ENCODE measurements at regions not wholly inside any gene's neighbourhood (a gene's known extent, or its start where the extent isn't known, plus 50 kb on each side); places are given as distances from the start of the nearest gene placed in this dataset.

GRCh38 chr13:22118158-22118557, 447.3 kb downstream of the FGF9 start:
- H2BK120ac ChIP-seq (ENCODE audit: low read depth, low read length): no peak overlapping the region
- WGBS (ENCODE audit: extremely low coverage, insufficient coverage, low lambda C conversion rate): no CpG with 5 or more reads among the region's 3 CpGs
- H2AK5ac ChIP-seq (ENCODE audit: low read length): no peak overlapping the region
- no peak overlapping the region for H3K23ac ChIP-seq (ENCODE audit: low read length)
- no peak overlapping the region for H3K4ac ChIP-seq (ENCODE audit: low read depth, low read length)
- H3K4me2 ChIP-seq (ENCODE audit: low read length): no peak overlapping the region
- H3K27me3 ChIP-seq (ENCODE audit: insufficient read depth, low read length, poor library complexity): no peaks in the 10 kb centered on the region
- H3K4me3 ChIP-seq (ENCODE audit: low read length): no peak overlapping the region
- no peak overlapping the region for H3K9ac ChIP-seq (ENCODE audit: low read length)
- no peaks in the 10 kb centered on the region for H3K36me3 ChIP-seq (ENCODE audit: control insufficient read depth, insufficient read depth, low read length)
- H4K8ac ChIP-seq (ENCODE audit: low read depth, low read length): no peak overlapping the region
- DNase-seq: no peak
- H3K18ac ChIP-seq (ENCODE audit: low read length): no peak overlapping the region
- H4K5ac ChIP-seq (ENCODE audit: low read length): no peak overlapping the region
- no peak overlapping the region for H2BK5ac ChIP-seq (ENCODE audit: low read length)
- H2BK15ac ChIP-seq (replicated peaks; ENCODE audit: low read depth): no peak overlapping the region
- H3K79me1 ChIP-seq (ENCODE audit: low read length): no peaks in the 10 kb centered on the region
- no peaks in the 10 kb centered on the region for H3K4me1 ChIP-seq (ENCODE audit: control insufficient read depth, low read depth, low read length)
- H3K56ac ChIP-seq (ENCODE audit: low read length): no peak overlapping the region
- H3K79me2 ChIP-seq (ENCODE audit: control insufficient read depth, insufficient read depth, low read length): no peaks in the 10 kb centered on the region
- H3K27ac ChIP-seq (ENCODE audit: low read depth, low read length): no peak overlapping the region

DNA sequence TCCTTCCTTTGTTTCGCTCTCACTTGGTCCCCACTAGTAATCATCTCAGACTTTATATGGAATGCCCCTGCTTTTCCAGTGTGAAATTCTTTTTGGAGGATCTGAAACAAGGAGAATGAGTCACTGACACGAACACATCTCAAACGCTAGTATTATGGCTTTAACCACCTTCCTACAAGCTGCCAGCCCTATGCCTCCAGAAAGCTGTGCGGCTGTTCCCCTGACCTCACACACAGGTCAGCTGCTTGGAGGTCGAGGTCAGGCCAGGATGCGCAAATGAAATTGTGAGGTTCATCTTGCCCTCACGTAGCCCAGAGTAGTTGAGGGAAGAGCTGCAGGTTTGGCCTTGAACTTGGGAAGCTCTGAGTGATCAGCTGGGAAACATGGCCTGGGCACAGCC, 449.8 kb downstream of the FGF9 start:
- Histone ChIP-seq H2BK15ac (replicated peaks; ENCODE audit: low read depth) (no peak overlapping the region), H3K56ac (ENCODE audit: low read length) (no peak overlapping the region), H2BK5ac (ENCODE audit: low read length) (no peak overlapping the region), H3K4me1 (ENCODE audit: control insufficient read depth, low read depth, low read length) (no peaks in the 10 kb centered on the region), H3K4me2 (ENCODE audit: low read length) (no peak overlapping the region), H3K18ac (ENCODE audit: low read length) (no peak overlapping the region), H4K5ac (ENCODE audit: low read length) (no peak overlapping the region), H4K8ac (ENCODE audit: low read depth, low read length) (no peak overlapping the region), H3K9ac (ENCODE audit: low read length) (no peak overlapping the region), H2AK5ac (ENCODE audit: low read length) (no peak overlapping the region), H3K27me3 (ENCODE audit: insufficient read depth, low read length, poor library complexity) (no peaks in the 10 kb centered on the region), H3K23ac (ENCODE audit: low read length) (no peak overlapping the region), H3K79me2 (ENCODE audit: control insufficient read depth, insufficient read depth, low read length) (no peaks in the 10 kb centered on the region), H3K4me3 (ENCODE audit: low read length) (no peak overlapping the region), H3K27ac (ENCODE audit: low read depth, low read length) (no peak overlapping the region), H3K36me3 (ENCODE audit: control insufficient read depth, insufficient read depth, low read length) (no peaks in the 10 kb centered on the region), H2BK120ac (ENCODE audit: low read depth, low read length) (no peak overlapping the region), H3K79me1 (ENCODE audit: low read length) (no peaks in the 10 kb centered on the region), H3K4ac (ENCODE audit: low read depth, low read length) (no peak overlapping the region)
- DNase-seq: no peak
- no CpG with 5 or more reads among the region's 7 CpGs for WGBS (ENCODE audit: extremely low coverage, insufficient coverage, low lambda C conversion rate)

- H2AK5ac ChIP-seq (ENCODE audit: low read length): no peak overlapping the region
Measured at GRCh38 chr13:22121146-22121739, 450.4 kb downstream of the FGF9 start.

GRCh38 chr13:22126433-22127021, 455.7 kb downstream of the FGF9 start:
- Histone ChIP-seq H2BK15ac (replicated peaks; ENCODE audit: low read depth) (no peak overlapping the region), H3K79me2 (ENCODE audit: control insufficient read depth, insufficient read depth, low read length) (no peaks in the 10 kb centered on the region), H3K18ac (ENCODE audit: low read length) (no peak overlapping the region), H3K4me2 (ENCODE audit: low read length) (no peak overlapping the region), H3K56ac (ENCODE audit: low read length) (no peak overlapping the region), H2BK5ac (ENCODE audit: low read length) (no peak overlapping the region), H3K36me3 (ENCODE audit: control insufficient read depth, insufficient read depth, low read length) (no peaks in the 10 kb centered on the region), H3K79me1 (ENCODE audit: low read length) (no peaks in the 10 kb centered on the region), H2BK120ac (ENCODE audit: low read depth, low read length) (no peak overlapping the region), H3K4me3 (ENCODE audit: low read length) (no peak overlapping the region), H3K23ac (ENCODE audit: low read length) (no peak overlapping the region), H2AK5ac (ENCODE audit: low read length) (no peak overlapping the region), H3K9ac (ENCODE audit: low read length) (no peak overlapping the region), H3K27ac (ENCODE audit: low read depth, low read length) (no peak overlapping the region), H3K27me3 (ENCODE audit: insufficient read depth, low read length, poor library complexity) (no peaks in the 10 kb centered on the region), H4K8ac (ENCODE audit: low read depth, low read length) (no peak overlapping the region), H3K4me1 (ENCODE audit: control insufficient read depth, low read depth, low read length) (no peaks in the 10 kb centered on the region), H3K4ac (ENCODE audit: low read depth, low read length) (no peak overlapping the region), H4K5ac (ENCODE audit: low read length) (no peak overlapping the region)
- WGBS (ENCODE audit: extremely low coverage, insufficient coverage, low lambda C conversion rate): no CpG with 5 or more reads among the region's 2 CpGs
- DNase-seq: no peak

More at GRCh38 chr13:22121146-22121739, 450.4 kb downstream of the FGF9 start:
- no peak overlapping the region for H3K4me3 ChIP-seq (ENCODE audit: low read length)
- H3K56ac ChIP-seq (ENCODE audit: low read length): no peak overlapping the region
- H4K8ac ChIP-seq (ENCODE audit: low read depth, low read length): no peak overlapping the region
- H3K9ac ChIP-seq (ENCODE audit: low read length): no peak overlapping the region
- H3K79me2 ChIP-seq (ENCODE audit: control insufficient read depth, insufficient read depth, low read length): no peaks in the 10 kb centered on the region
- H2BK120ac ChIP-seq (ENCODE audit: low read depth, low read length): no peak overlapping the region
- no peak overlapping the region for H2BK5ac ChIP-seq (ENCODE audit: low read length)
- H3K23ac ChIP-seq (ENCODE audit: low read length): no peak overlapping the region
- H3K18ac ChIP-seq (ENCODE audit: low read length): no peak overlapping the region
- H3K4ac ChIP-seq (ENCODE audit: low read depth, low read length): no peak overlapping the region
- H2BK15ac ChIP-seq (replicated peaks; ENCODE audit: low read depth): no peak overlapping the region
- no CpG with 5 or more reads among the region's 10 CpGs for WGBS (ENCODE audit: extremely low coverage, insufficient coverage, low lambda C conversion rate)
- H3K79me1 ChIP-seq (ENCODE audit: low read length): no peaks in the 10 kb centered on the region
- H3K27me3 ChIP-seq (ENCODE audit: insufficient read depth, low read length, poor library complexity): no peaks in the 10 kb centered on the region
- no peaks in the 10 kb centered on the region for H3K36me3 ChIP-seq (ENCODE audit: control insufficient read depth, insufficient read depth, low read length)
- H4K5ac ChIP-seq (ENCODE audit: low read length): no peak overlapping the region
- DNase-seq: no peak
- no peak overlapping the region for H3K27ac ChIP-seq (ENCODE audit: low read depth, low read length)
- H3K4me1 ChIP-seq (ENCODE audit: control insufficient read depth, low read depth, low read length): no peaks in the 10 kb centered on the region
- H3K4me2 ChIP-seq (ENCODE audit: low read length): no peak overlapping the region

DNA sequence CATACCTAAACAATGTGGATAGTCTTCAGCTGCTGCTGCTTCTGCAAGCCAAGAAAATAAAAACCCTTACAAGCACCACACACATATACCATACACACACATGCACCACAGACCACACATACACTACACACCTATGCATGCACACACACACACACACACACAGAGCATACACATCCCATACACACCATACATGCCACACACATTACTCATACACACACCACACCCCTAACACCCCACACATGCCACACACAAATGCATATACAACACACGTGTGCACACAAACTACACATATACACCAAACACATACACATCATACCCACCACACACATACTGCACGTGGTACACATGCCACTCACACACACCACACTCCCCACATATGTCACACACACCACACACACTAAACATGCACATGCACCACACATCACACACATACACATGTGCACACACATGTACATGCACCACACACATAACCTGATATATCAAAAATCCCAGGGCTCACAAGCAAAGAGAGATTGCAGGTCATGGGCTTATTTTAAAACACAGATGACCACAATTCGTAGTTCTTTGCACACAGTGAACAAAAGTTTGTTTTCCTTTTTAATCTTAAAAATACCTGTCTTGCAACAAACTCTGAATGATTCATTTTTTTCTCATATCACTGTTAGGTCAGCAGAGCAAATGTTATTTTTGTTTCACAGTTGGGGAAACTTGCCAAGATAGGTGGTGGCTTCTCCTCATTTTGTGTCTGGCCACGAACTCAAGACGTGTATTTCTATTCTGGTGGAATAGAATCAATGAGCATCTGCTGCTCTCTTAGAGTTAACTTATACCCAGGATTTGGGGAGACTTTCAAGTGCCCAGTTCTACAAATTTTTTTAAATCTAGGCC, 456.6 kb downstream of the FGF9 start:
- Histone ChIP-seq H2BK5ac (ENCODE audit: low read length) (no peak overlapping the region), H3K18ac (ENCODE audit: low read length) (no peak overlapping the region), H3K56ac (ENCODE audit: low read length) (no peak overlapping the region), H3K9ac (ENCODE audit: low read length) (no peak overlapping the region), H2BK15ac (replicated peaks; ENCODE audit: low read depth) (no peak overlapping the region), H3K4me2 (ENCODE audit: low read length) (no peak overlapping the region), H3K4me3 (ENCODE audit: low read length) (no peak overlapping the region), H4K8ac (ENCODE audit: low read depth, low read length) (no peak overlapping the region), H3K4ac (ENCODE audit: low read depth, low read length) (no peak overlapping the region), H2BK120ac (ENCODE audit: low read depth, low read length) (no peak overlapping the region), H3K4me1 (ENCODE audit: control insufficient read depth, low read depth, low read length) (no peaks in the 10 kb centered on the region), H3K27me3 (ENCODE audit: insufficient read depth, low read length, poor library complexity) (no peaks in the 10 kb centered on the region), H3K23ac (ENCODE audit: low read length) (no peak overlapping the region), H3K27ac (ENCODE audit: low read depth, low read length) (no peak overlapping the region), H3K36me3 (ENCODE audit: control insufficient read depth, insufficient read depth, low read length) (no peaks in the 10 kb centered on the region), H3K79me2 (ENCODE audit: control insufficient read depth, insufficient read depth, low read length) (no peaks in the 10 kb centered on the region), H4K5ac (ENCODE audit: low read length) (no peak overlapping the region), H3K79me1 (ENCODE audit: low read length) (no peaks in the 10 kb centered on the region), H2AK5ac (ENCODE audit: low read length) (no peak overlapping the region)
- WGBS (ENCODE audit: extremely low coverage, insufficient coverage, low lambda C conversion rate): no CpG with 5 or more reads among the region's 5 CpGs
- DNase-seq: no peak
